GM21529 (cell line): ENCODE measurements at regions not wholly inside any gene's neighbourhood (a gene's known extent, or its start where the extent isn't known, plus 50 kb on each side); places are given as distances from the start of the nearest gene placed in this dataset.
A peak's percentile ranks its signal among the peaks of the same experiment; 100 is the strongest.
"Not testable (repeated sequence)": the region's sequence is repeated elsewhere in the genome, so short reads cannot be mapped to it uniquely, and the experiment has no call there.

Experiments
- ATAC-seq: cut with Tn5 transposase; IDR thresholded peaks from one replicate; pipeline ENCODE4 v1.9.1; 2021; ENCODE audit not compliant: unreplicated experiment

- ATAC-seq = no peak
These were observed 844.8 kb downstream of the PCDH17 start for GRCh38 chr13:58476206-58476918.

GRCh38 chr13:58478858-58479257, 847.3 kb downstream of the PCDH17 start:
- no peak for ATAC-seq

GRCh38 chr13:58480061-58480460, 848.5 kb downstream of the PCDH17 start:
- no peak for ATAC-seq

GRCh38 chr13:58488251-58488650, 856.7 kb downstream of the PCDH17 start:
- no peak for ATAC-seq

- no peak for ATAC-seq
These were observed 864.1 kb downstream of the PCDH17 start for GRCh38 chr13:58495668-58496067.

GRCh38 chr13:58500938-58501337, 869.4 kb downstream of the PCDH17 start:
- ATAC-seq = no peak

- ATAC-seq = not testable (repeated sequence)
These were observed 872.7 kb downstream of the PCDH17 start for GRCh38 chr13:58504202-58504700.

- ATAC-seq = not testable (repeated sequence)
These were observed 873.8 kb downstream of the PCDH17 start for GRCh38 chr13:58505262-58505920.

GRCh38 chr13:58528351-58528750, 896.8 kb downstream of the PCDH17 start:
- ATAC-seq = no peak

- no peak for ATAC-seq
These were observed 900.1 kb downstream of the PCDH17 start for GRCh38 chr13:58531614-58532013.

- ATAC-seq = no peak
These were observed 911.0 kb downstream of the PCDH17 start for GRCh38 chr13:58542530-58542929.

GRCh38 chr13:58547419-58547818, 915.9 kb downstream of the PCDH17 start:
- ATAC-seq = no peak

- ATAC-seq = no peak
These were observed 934.6 kb downstream of the PCDH17 start for GRCh38 chr13:58566176-58566575.

- ATAC-seq = no peak
These were observed 942.2 kb downstream of the PCDH17 start for GRCh38 chr13:58573743-58574142.

- no peak for ATAC-seq
These were observed 943.2 kb downstream of the PCDH17 start for GRCh38 chr13:58574791-58575190.

- ATAC-seq = no peak
These were observed 947.9 kb downstream of the PCDH17 start for GRCh38 chr13:58579468-58579867.

- ATAC-seq = no peak
These were observed 952.4 kb downstream of the PCDH17 start for GRCh38 chr13:58583966-58584365.

- ATAC-seq = no peak
These were observed 953.1 kb downstream of the PCDH17 start for GRCh38 chr13:58584610-58585009.

GRCh38 chr13:58587183-58587582, 955.6 kb downstream of the PCDH17 start:
- peak; percentile 96 for ATAC-seq

- no peak for ATAC-seq
These were observed 960.5 kb downstream of the PCDH17 start for GRCh38 chr13:58592052-58592451.

- ATAC-seq = no peak
These were observed 961.2 kb downstream of the PCDH17 start for GRCh38 chr13:58592786-58593185.
